IMR-90 (cell line): ENCODE measurements at regions not wholly inside any gene's neighbourhood (a gene's known extent, or its start where the extent isn't known, plus 50 kb on each side); places are given as distances from the start of the nearest gene placed in this dataset.

Experiments used
- ATAC-seq: fragments of 200-7000 bp; cut with Tn5 transposase; 2 replicates; pipeline ENCODE4 v1.9.1; 2020; ENCODE audit warnings: low read depth, mild to moderate bottlenecking, moderate library complexity
- BruUV-seq: library from RNA; stranded (reverse); fragments of 400-500 nt; replicated peaks from 2 replicates; lab custom pipeline; 2021; lab: Mats Ljungman, UMichigan
- CTCF ChIA-PET: fragments of 300-600 bp; formaldehyde crosslinking; extraction: SDS; loops from one replicate; lab custom pipeline; 2021; ENCODE audit warnings: antibody characterized with exemption; lab: Yijun Ruan, JAX
- POLR2A ChIA-PET: fragments of 300-600 bp; sonication (Branson Sonifier 250); formaldehyde crosslinking; loops from one replicate; lab custom pipeline; 2022; ENCODE audit warnings: antibody characterized with exemption; ENCODE audit not compliant: unreplicated experiment; lab: Charles Lee
- DNase-seq: peaks from one replicate; pipeline ENCODE4 v3.0.0; 2013
- H2AFZ ChIP-seq: replicated peaks from 2 replicates; pipeline ENCODE3; 2013; ENCODE audit warnings: low read length, mild to moderate bottlenecking; ENCODE audit not compliant: poor library complexity
- H2AK5ac ChIP-seq: 2 replicates; pipeline ENCODE4 v1.6.1; 2013; ENCODE audit warnings: low read depth, low read length, inconsistent platforms
- H2AK9ac ChIP-seq: replicated peaks from 2 replicates; pipeline ENCODE3; 2013; ENCODE audit warnings: mild to moderate bottlenecking, low read depth, low read length, moderate library complexity; ENCODE audit not compliant: poor library complexity
- H2BK120ac ChIP-seq: 2 replicates; pipeline ENCODE4 v1.6.1; 2013; ENCODE audit warnings: low read depth, low read length, inconsistent platforms
- H2BK15ac ChIP-seq: 3 replicates; pipeline ENCODE4 v1.6.1; 2013; ENCODE audit warnings: low read depth, low read length, inconsistent platforms
- H2BK20ac ChIP-seq: 2 replicates; pipeline ENCODE4 v1.6.1; 2013; ENCODE audit warnings: low read depth, mild to moderate bottlenecking, inconsistent platforms, low read length, moderate library complexity
- H2BK5ac ChIP-seq: 2 replicates; pipeline ENCODE4 v1.6.1; 2013; ENCODE audit warnings: mild to moderate bottlenecking, low read depth, low read length, inconsistent platforms; ENCODE audit not compliant: poor library complexity, severe bottlenecking
- H3K14ac ChIP-seq: replicated peaks from 2 replicates; pipeline ENCODE4 v1.6.1; 2013; ENCODE audit warnings: low read depth, low read length, inconsistent platforms
- H3K18ac ChIP-seq: 2 replicates; pipeline ENCODE4 v1.6.1; 2013; ENCODE audit warnings: low read depth, low read length, control low read depth
- H3K23ac ChIP-seq: 2 replicates; pipeline ENCODE4 v1.6.1; 2013; ENCODE audit warnings: low read depth, low read length, inconsistent platforms
- H3K27ac ChIP-seq: 2 replicates; pipeline ENCODE4 v1.5.1; 2013; ENCODE audit warnings: mild to moderate bottlenecking, control low read depth, low read length; ENCODE audit not compliant: insufficient read depth
- H3K27me3 ChIP-seq: 2 replicates; pipeline ENCODE4 v1.6.1; 2013; ENCODE audit warnings: low read length; ENCODE audit not compliant: control insufficient read depth, insufficient read depth
- H3K36me3 ChIP-seq: 2 replicates; pipeline ENCODE4 v1.6.1; 2013; ENCODE audit warnings: low read length, mixed read lengths; ENCODE audit not compliant: control insufficient read depth, insufficient read depth
- H3K4ac ChIP-seq: 2 replicates; pipeline ENCODE4 v1.6.1; 2013; ENCODE audit warnings: low read depth, low read length, inconsistent platforms
- H3K4me1 ChIP-seq: 2 replicates; pipeline ENCODE4 v1.6.1; 2013; ENCODE audit warnings: low read length, mixed read lengths; ENCODE audit not compliant: control insufficient read depth, insufficient read depth
- H3K4me2 ChIP-seq: 2 replicates; pipeline ENCODE4 v1.6.1; 2013; ENCODE audit warnings: low read depth, mild to moderate bottlenecking, control low read depth, low read length, moderate library complexity
- H3K4me3 ChIP-seq: 2 replicates; pipeline ENCODE4 v1.5.1; 2013; ENCODE audit warnings: low read depth, mild to moderate bottlenecking, control low read depth, low read length, moderate library complexity; ENCODE audit not compliant: insufficient read depth
- H3K56ac ChIP-seq: 2 replicates; pipeline ENCODE4 v1.6.1; 2013; ENCODE audit warnings: low read length, inconsistent platforms; ENCODE audit not compliant: insufficient read depth; ENCODE audit errors: extremely low read depth
- H3K79me1 ChIP-seq, 2 experiments: 2 replicates each; pipeline ENCODE4 v1.6.1; 2013; ENCODE audit warnings: low read length in 2 of 2, inconsistent platforms in 1 of 2, low read depth in 1 of 2
- H3K9ac ChIP-seq: 2 replicates; pipeline ENCODE4 v1.6.1; 2013; ENCODE audit warnings: low read depth, low read length, control low read depth
- H3K9me1 ChIP-seq: 2 replicates; pipeline ENCODE4 v1.6.1; 2013; ENCODE audit warnings: low read length, inconsistent platforms; ENCODE audit not compliant: insufficient read depth
- H3K9me3 ChIP-seq: 2 replicates; pipeline ENCODE4 v1.6.1; 2013; ENCODE audit warnings: low read length; ENCODE audit not compliant: control insufficient read depth, insufficient read depth
- H4K20me1 ChIP-seq: 2 replicates; pipeline ENCODE4 v1.6.1; 2013; ENCODE audit warnings: low read length, inconsistent platforms; ENCODE audit not compliant: insufficient read depth
- H4K5ac ChIP-seq: 2 replicates; pipeline ENCODE4 v1.6.1; 2013; ENCODE audit warnings: mild to moderate bottlenecking, low read depth, low read length, control low read depth
- H4K8ac ChIP-seq, 2 experiments: 2 replicates each; pipeline ENCODE4 v1.6.1; 2013; ENCODE audit warnings: low read depth in 2 of 2, low read length in 2 of 2, control low read depth in 1 of 2, inconsistent platforms in 1 of 2
- H4K91ac ChIP-seq: 2 replicates; pipeline ENCODE4 v1.6.1; 2013; ENCODE audit warnings: low read depth, low read length, inconsistent platforms; ENCODE audit not compliant: insufficient read depth
- BHLHE40 ChIP-seq: fragments of 150-350 bp; IDR thresholded peaks from 2 replicates; pipeline ENCODE4 v1.6.1; 2016; ENCODE audit warnings: mild to moderate bottlenecking, low read depth, low read length
- CEBPB ChIP-seq: IDR thresholded peaks from 2 replicates; pipeline ENCODE4 v1.6.1; 2012; ENCODE audit warnings: low read depth, low read length, improper control_type of control experiment
- CHD1 ChIP-seq: IDR thresholded peaks from 2 replicates; pipeline ENCODE4 v1.6.1; 2012; ENCODE audit warnings: low read depth, low read length, improper control_type of control experiment
- CTCF ChIP-seq: conservative IDR thresholded peaks from 2 replicates; pipeline ENCODE4 v1.5.1; 2012; ENCODE audit warnings: mild to moderate bottlenecking, low read depth, low read length, improper control_type of control experiment
- ELK1 ChIP-seq: fragments of 150-350 bp; IDR thresholded peaks from 2 replicates; pipeline ENCODE4 v1.6.1; 2016; ENCODE audit warnings: low read depth, mild to moderate bottlenecking, low read length, moderate library complexity, borderline replicate concordance
- FOS ChIP-seq: fragments of 150-350 bp; IDR thresholded peaks from 2 replicates; pipeline ENCODE4 v1.6.1; 2016; ENCODE audit warnings: low read depth, low read length
- MAFK ChIP-seq: IDR thresholded peaks from 2 replicates; pipeline ENCODE4 v1.6.1; 2012; ENCODE audit warnings: low read depth, low read length, improper control_type of control experiment
- MAZ ChIP-seq: IDR thresholded peaks from 2 replicates; pipeline ENCODE4 v1.6.1; 2012; ENCODE audit warnings: low read depth, mild to moderate bottlenecking, low read length, improper control_type of control experiment, moderate library complexity, borderline replicate concordance
- MXI1 ChIP-seq: IDR thresholded peaks from 2 replicates; pipeline ENCODE4 v1.6.1; 2012; ENCODE audit warnings: low read depth, mild to moderate bottlenecking, low read length, moderate library complexity, borderline replicate concordance
- NFE2L2 ChIP-seq: fragments of 150-350 bp; IDR thresholded peaks from 2 replicates; pipeline ENCODE4 v1.6.1; 2016; ENCODE audit warnings: low read depth, mild to moderate bottlenecking, low read length
- POLR2A ChIP-seq: IDR thresholded peaks from 2 replicates; pipeline ENCODE4 v1.6.1; 2012; ENCODE audit warnings: mild to moderate bottlenecking, low read depth, low read length
- RAD21 ChIP-seq: IDR thresholded peaks from 2 replicates; pipeline ENCODE4 v1.6.1; 2012; ENCODE audit warnings: low read length, improper control_type of control experiment
- RCOR1 ChIP-seq: IDR thresholded peaks from 2 replicates; pipeline ENCODE4 v1.6.1; 2012; ENCODE audit warnings: mild to moderate bottlenecking, low read length, improper control_type of control experiment; ENCODE audit not compliant: insufficient replicate concordance
- RFX5 ChIP-seq: IDR thresholded peaks from 2 replicates; pipeline ENCODE4 v1.8.0; 2012; ENCODE audit warnings: low read depth, mild to moderate bottlenecking, low read length, moderate library complexity
- SMC3 ChIP-seq: fragments of 150-350 bp; IDR thresholded peaks from 2 replicates; pipeline ENCODE4 v1.6.1; 2016; ENCODE audit warnings: low read depth, mild to moderate bottlenecking, antibody characterized with exemption, low read length, moderate library complexity
- USF2 ChIP-seq: fragments of 150-350 bp; IDR thresholded peaks from 2 replicates; pipeline ENCODE4 v1.6.1; 2017; ENCODE audit warnings: mild to moderate bottlenecking, antibody characterized with exemption, low read length, low read depth
- WGBS, 2 experiments: methylation state at CpG; one replicate each; pipeline versions ENCODE4 v1.1.5 to v1.1.7; 2013; ENCODE audit warnings: missing lambda C conversion rate in 2 of 2; ENCODE audit not compliant: insufficient read length in 1 of 2; ENCODE audit errors: extremely low coverage in 2 of 2; 5-methylcytosine and 5-hydroxymethylcytosine counted together
- dilution Hi-C: fragments of 300-500 bp; cut with HindIII; formaldehyde crosslinking; loops from one replicate; pipeline ENCODE4 v1.14.3; 2018; ENCODE audit warnings: low sequenced_read_pairs; ENCODE audit not compliant: unreplicated experiment
- in situ Hi-C: fragments of 300-500 bp; cut with MboI; formaldehyde crosslinking; loops from 3 replicates; pipeline ENCODE4 v1.14.3; 2019; ENCODE audit warnings: low sequenced_read_pairs, inconsistent platforms, mixed read lengths
- intact Hi-C: fragments of 100-400 bp; cut with micrococcal nuclease; formaldehyde crosslinking; loops from 2 replicates; pipeline ENCODE4 v1.10.0; 2022

GRCh38 chr2:224143526-224143925, 104.4 kb upstream of the SERPINE2 start:
- peak overlapping the region in 1 of 2 experiments; percentile 59; a peak in 1 of 4 replicates for H4K8ac ChIP-seq
- POLR2A ChIA-PET, result no interaction called here
- H3K27me3 ChIP-seq, result no peaks in the 10 kb centered on the region
- H4K91ac ChIP-seq, result 0 out of 2 replicates have a peak overlapping the region, but pooled peaks have one; percentile 22
- in situ Hi-C loops, result no loop called here
- peak overlapping the region; percentile 72; the same call in 1 of the 2 replicates for H3K14ac ChIP-seq
- peaks cover 15% of the 10 kb centered on the region for H3K4me1 ChIP-seq
- CTCF ChIA-PET, result no interaction called here
- H3K79me1 ChIP-seq, result no peaks in the 10 kb centered on the region
- no peak overlapping the region for H3K9ac ChIP-seq
- no peak overlapping the region for H3K27ac ChIP-seq
- no peak for DNase-seq
- no peak for ATAC-seq
- no CpG with 5 or more reads among the region's 1 CpG for WGBS, 2 experiments
- peak overlapping the region; percentile 46; the same call in 1 of the 2 replicates for H3K23ac ChIP-seq
- H2BK120ac ChIP-seq, result peak overlapping the region; percentile 69; the same call in 1 of the 2 replicates
- no peaks in the 10 kb centered on the region for H4K20me1 ChIP-seq
- no peak overlapping the region for H2AK9ac ChIP-seq
- no peak for TF ChIP-seq MXI1
- no peak for TF ChIP-seq CTCF
- TF ChIP-seq FOS, result no peak
- TF ChIP-seq ELK1, result no peak
- no peak for TF ChIP-seq RAD21
- TF ChIP-seq POLR2A, result no peak
- no peak for TF ChIP-seq SMC3
- no peak for TF ChIP-seq USF2
- no peak for TF ChIP-seq BHLHE40
- no peak for TF ChIP-seq CHD1
- TF ChIP-seq MAFK, result no peak
- TF ChIP-seq NFE2L2, result no peak
- TF ChIP-seq CEBPB, result no peak
- TF ChIP-seq RCOR1, result no peak
- no peak for TF ChIP-seq MAZ
- TF ChIP-seq RFX5, result no peak
- H3K4me2 ChIP-seq, result no peak overlapping the region
- peak overlapping the region; percentile 35; the same call in 1 of the 2 replicates for H4K5ac ChIP-seq
- no peak overlapping the region for H3K56ac ChIP-seq
- peak overlapping the region; percentile 42; the same call in 1 of the 2 replicates for H3K18ac ChIP-seq
- BruUV-seq, result no TSS peak
- dilution Hi-C loops, result no loop called here
- H2BK15ac ChIP-seq, result peak overlapping the region; percentile 83; the same call in 1 of the 3 replicates
- no peak overlapping the region for H3K4ac ChIP-seq
- peak overlapping the region; percentile 90; the same call in 1 of the 2 replicates for H2AK5ac ChIP-seq
- intact Hi-C loops, result loop anchor here (2.0 to 5.0 kb wide), 2 partner anchors 77 to 134 kb away; no protein-coding TSS in a partner anchor
- no peak overlapping the region for H2AFZ ChIP-seq
- H2BK5ac ChIP-seq, result no peak overlapping the region
- H2BK20ac ChIP-seq, result peak overlapping the region; percentile 80
- H3K4me3 ChIP-seq, result no peak overlapping the region
- H3K9me1 ChIP-seq, result peaks cover 15% of the 10 kb centered on the region
- no peaks in the 10 kb centered on the region for H3K36me3 ChIP-seq
- H3K9me3 ChIP-seq, result no peaks in the 10 kb centered on the region
